ENCODE measurements at regions not wholly inside any gene's neighbourhood (a gene's known extent, or its start where the extent isn't known, plus 50 kb on each side); places are given as distances from the start of the nearest gene placed in this dataset.
"Not testable (repeated sequence)": the region's sequence is repeated elsewhere in the genome, so short reads cannot be mapped to it uniquely, and the experiment has no call there.

DNA sequence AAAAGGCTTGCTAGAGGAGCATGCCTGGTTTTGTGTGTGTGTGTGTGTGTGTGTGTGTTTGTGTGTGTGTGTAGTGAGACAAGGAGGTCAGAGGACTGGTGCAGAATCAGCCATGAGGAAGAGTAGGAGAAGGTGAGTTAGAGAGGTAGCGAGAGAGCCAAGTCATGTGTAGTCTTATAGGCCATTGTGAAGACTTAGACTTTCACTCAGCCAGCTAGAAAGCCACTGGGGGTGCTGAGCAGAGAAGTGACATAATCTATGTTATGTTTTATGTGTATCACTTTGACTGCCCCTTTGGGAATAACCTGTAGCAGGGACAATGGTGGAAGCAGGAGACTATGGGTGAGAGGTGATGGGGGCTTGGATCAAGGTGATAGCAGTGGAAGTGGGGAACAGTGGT is 180.5 kb upstream of the CLINT1 start:
- Mint-ChIP-seq H3K36me3 (peaks cover 28% of the 10 kb centered on the region), H3K27ac (no peak overlapping the region), H3K27me3 (ENCODE audit: low read depth) (peaks cover 6% of the 10 kb centered on the region), H3K4me3 (no peak overlapping the region), H3K4me1 (no peaks in the 10 kb centered on the region), H3K9me3 (peaks cover 29% of the 10 kb centered on the region)
- no peak for DNase-seq (ENCODE audit: low spot score)
- no peak for TF ChIP-seq NFE2L1 (CRISPR knock-in tag; IDR thresholded peaks at IDR 0.05)
- TF ChIP-seq, protein P1, sequence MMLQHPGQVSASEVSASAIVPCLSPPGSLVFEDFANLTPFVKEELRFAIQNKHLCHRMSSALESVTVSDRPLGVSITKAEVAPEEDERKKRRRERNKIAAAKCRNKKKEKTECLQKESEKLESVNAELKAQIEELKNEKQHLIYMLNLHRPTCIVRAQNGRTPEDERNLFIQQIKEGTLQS (CRISPR knock-in tag; conservative IDR thresholded peaks at IDR 0.05), result no peak
- TF ChIP-seq, protein P2, sequence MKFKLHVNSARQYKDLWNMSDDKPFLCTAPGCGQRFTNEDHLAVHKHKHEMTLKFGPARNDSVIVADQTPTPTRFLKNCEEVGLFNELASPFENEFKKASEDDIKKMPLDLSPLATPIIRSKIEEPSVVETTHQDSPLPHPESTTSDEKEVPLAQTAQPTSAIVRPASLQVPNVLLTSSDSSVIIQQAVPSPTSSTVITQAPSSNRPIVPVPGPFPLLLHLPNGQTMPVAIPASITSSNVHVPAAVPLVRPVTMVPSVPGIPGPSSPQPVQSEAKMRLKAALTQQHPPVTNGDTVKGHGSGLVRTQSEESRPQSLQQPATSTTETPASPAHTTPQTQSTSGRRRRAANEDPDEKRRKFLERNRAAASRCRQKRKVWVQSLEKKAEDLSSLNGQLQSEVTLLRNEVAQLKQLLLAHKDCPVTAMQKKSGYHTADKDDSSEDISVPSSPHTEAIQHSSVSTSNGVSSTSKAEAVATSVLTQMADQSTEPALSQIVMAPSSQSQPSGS (CRISPR knock-in tag; IDR thresholded peaks at IDR 0.05; ENCODE audit: borderline replicate concordance, low read depth), result no peak
- no peak for TF ChIP-seq ELF4 (CRISPR knock-in tag; IDR thresholded peaks at IDR 0.05; ENCODE audit: low read depth)
- TF ChIP-seq, protein P3, sequence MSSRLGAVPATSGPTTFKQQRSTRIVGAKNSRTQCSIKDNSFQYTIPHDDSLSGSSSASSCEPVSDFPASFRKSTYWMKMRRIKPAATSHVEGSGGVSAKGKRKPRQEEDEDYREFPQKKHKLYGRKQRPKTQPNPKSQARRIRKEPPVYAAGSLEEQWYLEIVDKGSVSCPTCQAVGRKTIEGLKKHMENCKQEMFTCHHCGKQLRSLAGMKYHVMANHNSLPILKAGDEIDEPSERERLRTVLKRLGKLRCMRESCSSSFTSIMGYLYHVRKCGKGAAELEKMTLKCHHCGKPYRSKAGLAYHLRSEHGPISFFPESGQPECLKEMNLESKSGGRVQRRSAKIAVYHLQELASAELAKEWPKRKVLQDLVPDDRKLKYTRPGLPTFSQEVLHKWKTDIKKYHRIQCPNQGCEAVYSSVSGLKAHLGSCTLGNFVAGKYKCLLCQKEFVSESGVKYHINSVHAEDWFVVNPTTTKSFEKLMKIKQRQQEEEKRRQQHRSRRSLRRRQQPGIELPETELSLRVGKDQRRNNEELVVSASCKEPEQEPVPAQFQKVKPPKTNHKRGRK (CRISPR knock-in tag; IDR thresholded peaks at IDR 0.05; ENCODE audit: borderline replicate concordance), result no peak
- ChIA-PET POLR2A (no interaction called here), CTCF (no interaction called here)
- no peak for ATAC-seq

DNA sequence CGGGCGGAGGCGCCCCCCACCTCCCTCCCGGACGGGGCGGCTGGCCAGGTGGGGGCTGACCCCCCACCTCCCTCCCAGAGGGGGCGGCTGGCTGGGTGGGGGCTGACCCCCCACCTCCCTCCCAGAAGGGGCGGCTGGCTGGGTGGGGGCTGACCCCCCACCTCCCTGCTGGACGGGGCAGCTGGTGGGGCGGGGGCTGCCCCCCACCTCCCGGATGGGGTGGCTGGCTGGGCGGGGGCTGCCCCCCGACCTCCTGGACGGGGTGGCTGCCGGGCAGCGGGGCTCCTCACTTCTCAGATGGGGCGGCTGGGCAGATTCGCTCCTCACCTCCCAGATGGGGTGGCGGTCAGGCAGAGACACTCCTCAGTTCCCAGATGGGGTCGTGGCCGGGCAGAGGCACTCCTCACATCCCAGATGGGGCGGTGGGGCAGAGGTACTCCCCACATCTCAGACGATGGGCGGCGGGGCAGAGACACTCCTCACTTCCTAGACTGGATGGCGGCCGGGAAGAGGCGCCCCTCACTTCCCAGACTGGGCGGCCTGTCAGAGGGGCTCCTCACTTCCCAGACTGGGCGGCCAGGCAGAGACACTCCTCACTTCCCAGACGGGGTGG is 178.1 kb upstream of the CLINT1 start:
- CTCF ChIA-PET; DNase-seq (ENCODE audit: low spot score); H3K4me3 Mint-ChIP-seq; POLR2A ChIA-PET; H3K27ac Mint-ChIP-seq; ATAC-seq; H3K27me3 Mint-ChIP-seq (ENCODE audit: low read depth); H3K4me1 Mint-ChIP-seq: not testable (repeated sequence)
- Mint-ChIP-seq H3K36me3 (peaks cover 38% of the 10 kb centered on the region), H3K9me3 (peaks cover 43% of the 10 kb centered on the region)

DNA sequence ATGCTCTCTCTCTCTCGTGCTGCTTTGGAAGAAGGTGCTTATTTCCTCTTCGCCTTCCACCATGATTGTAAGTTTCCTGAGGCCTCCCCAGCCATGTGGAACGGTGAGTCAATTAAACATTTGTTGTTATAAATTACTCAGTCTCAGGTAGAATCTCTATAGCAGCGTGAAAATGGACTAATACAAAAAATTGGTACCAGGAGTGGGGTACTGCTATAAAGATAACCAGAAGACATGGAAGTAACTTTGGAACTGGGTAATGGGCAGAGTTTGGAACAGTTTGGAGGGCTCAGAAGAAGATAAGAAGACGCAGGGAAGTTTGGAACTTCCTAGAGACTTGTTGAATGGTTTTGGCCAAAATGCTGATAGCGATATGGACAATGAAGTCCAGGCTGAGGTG is 175.6 kb upstream of the CLINT1 start:
- H3K27ac Mint-ChIP-seq; POLR2A ChIA-PET; H3K4me1 Mint-ChIP-seq; DNase-seq (ENCODE audit: low spot score); H3K4me3 Mint-ChIP-seq; CTCF ChIA-PET; ATAC-seq: not testable (repeated sequence)
- H3K9me3 Mint-ChIP-seq, result peaks cover 43% of the 10 kb centered on the region
- H3K27me3 Mint-ChIP-seq (ENCODE audit: low read depth), result peaks cover 10% of the 10 kb centered on the region
- H3K36me3 Mint-ChIP-seq, result peaks cover 38% of the 10 kb centered on the region

DNA sequence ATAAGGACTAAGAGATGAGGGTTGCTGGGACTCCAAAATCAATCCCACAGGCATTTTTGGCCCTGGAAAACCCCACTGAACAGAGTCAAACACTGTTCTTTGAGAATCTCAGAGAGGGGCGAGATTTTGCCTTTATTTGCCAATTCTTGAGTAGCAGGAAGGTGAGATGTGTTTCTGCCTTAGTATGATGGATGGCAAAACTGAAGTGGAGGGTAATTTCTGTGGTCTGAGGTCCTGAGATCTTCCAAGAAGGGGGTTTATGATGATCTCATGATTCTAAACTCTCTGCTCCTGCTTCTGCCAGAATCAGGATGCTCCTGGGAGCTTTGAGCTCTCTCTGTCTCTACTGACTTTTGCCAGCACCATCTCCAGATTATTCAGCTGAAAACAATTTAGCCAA is 174.8 kb upstream of the CLINT1 start:
- CTCF ChIA-PET, result no interaction called here
- H3K27ac Mint-ChIP-seq, result no peak overlapping the region
- TF ChIP-seq, protein P1 (CRISPR knock-in tag; conservative IDR thresholded peaks at IDR 0.05), result no peak
- TF ChIP-seq, protein P4, sequence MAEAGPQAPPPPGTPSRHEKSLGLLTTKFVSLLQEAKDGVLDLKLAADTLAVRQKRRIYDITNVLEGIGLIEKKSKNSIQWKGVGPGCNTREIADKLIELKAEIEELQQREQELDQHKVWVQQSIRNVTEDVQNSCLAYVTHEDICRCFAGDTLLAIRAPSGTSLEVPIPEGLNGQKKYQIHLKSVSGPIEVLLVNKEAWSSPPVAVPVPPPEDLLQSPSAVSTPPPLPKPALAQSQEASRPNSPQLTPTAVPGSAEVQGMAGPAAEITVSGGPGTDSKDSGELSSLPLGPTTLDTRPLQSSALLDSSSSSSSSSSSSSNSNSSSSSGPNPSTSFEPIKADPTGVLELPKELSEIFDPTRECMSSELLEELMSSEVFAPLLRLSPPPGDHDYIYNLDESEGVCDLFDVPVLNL (CRISPR knock-in tag; IDR thresholded peaks at IDR 0.05; ENCODE audit: borderline replicate concordance, low read depth), result no peak
- TF ChIP-seq ZNF138 (CRISPR knock-in tag; conservative IDR thresholded peaks at IDR 0.05) (no peak), PRRX2 (CRISPR knock-in tag; IDR thresholded peaks at IDR 0.05) (no peak), CBFB (CRISPR knock-in tag; IDR thresholded peaks at IDR 0.05; ENCODE audit: low read depth) (no peak), ZNF671 (CRISPR knock-in tag; IDR thresholded peaks at IDR 0.05) (no peak), MYBL2 (CRISPR knock-in tag; IDR thresholded peaks at IDR 0.05) (no peak), SOX15 (CRISPR knock-in tag; IDR thresholded peaks at IDR 0.05) (no peak), GABPB1 (CRISPR knock-in tag; IDR thresholded peaks at IDR 0.05) (no peak), CREB1 (CRISPR knock-in tag; IDR thresholded peaks at IDR 0.05) (no peak), NFATC4 (CRISPR knock-in tag; IDR thresholded peaks at IDR 0.05) (no peak)
- TF ChIP-seq, protein P5, sequence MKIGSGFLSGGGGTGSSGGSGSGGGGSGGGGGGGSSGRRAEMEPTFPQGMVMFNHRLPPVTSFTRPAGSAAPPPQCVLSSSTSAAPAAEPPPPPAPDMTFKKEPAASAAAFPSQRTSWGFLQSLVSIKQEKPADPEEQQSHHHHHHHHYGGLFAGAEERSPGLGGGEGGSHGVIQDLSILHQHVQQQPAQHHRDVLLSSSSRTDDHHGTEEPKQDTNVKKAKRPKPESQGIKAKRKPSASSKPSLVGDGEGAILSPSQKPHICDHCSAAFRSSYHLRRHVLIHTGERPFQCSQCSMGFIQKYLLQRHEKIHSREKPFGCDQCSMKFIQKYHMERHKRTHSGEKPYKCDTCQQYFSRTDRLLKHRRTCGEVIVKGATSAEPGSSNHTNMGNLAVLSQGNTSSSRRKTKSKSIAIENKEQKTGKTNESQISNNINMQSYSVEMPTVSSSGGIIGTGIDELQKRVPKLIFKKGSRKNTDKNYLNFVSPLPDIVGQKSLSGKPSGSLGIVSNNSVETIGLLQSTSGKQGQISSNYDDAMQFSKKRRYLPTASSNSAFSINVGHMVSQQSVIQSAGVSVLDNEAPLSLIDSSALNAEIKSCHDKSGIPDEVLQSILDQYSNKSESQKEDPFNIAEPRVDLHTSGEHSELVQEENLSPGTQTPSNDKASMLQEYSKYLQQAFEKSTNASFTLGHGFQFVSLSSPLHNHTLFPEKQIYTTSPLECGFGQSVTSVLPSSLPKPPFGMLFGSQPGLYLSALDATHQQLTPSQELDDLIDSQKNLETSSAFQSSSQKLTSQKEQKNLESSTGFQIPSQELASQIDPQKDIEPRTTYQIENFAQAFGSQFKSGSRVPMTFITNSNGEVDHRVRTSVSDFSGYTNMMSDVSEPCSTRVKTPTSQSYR (CRISPR knock-in tag; IDR thresholded peaks at IDR 0.05), result no peak
- TF ChIP-seq, protein P6, sequence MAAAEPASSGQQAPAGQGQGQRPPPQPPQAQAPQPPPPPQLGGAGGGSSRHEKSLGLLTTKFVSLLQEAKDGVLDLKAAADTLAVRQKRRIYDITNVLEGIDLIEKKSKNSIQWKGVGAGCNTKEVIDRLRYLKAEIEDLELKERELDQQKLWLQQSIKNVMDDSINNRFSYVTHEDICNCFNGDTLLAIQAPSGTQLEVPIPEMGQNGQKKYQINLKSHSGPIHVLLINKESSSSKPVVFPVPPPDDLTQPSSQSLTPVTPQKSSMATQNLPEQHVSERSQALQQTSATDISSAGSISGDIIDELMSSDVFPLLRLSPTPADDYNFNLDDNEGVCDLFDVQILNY (CRISPR knock-in tag; IDR thresholded peaks at IDR 0.05), result no peak
- TF ChIP-seq, protein P3 (CRISPR knock-in tag; IDR thresholded peaks at IDR 0.05; ENCODE audit: borderline replicate concordance), result no peak
- TF ChIP-seq, protein P7, sequence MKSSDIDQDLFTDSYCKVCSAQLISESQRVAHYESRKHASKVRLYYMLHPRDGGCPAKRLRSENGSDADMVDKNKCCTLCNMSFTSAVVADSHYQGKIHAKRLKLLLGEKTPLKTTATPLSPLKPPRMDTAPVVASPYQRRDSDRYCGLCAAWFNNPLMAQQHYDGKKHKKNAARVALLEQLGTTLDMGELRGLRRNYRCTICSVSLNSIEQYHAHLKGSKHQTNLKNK (CRISPR knock-in tag; IDR thresholded peaks at IDR 0.05), result no peak

More for the DNA sequence above, 174.8 kb upstream of the CLINT1 start:
- POLR2A ChIA-PET, result no interaction called here
- H3K27me3 Mint-ChIP-seq (ENCODE audit: low read depth), result peaks cover 10% of the 10 kb centered on the region
- DNase-seq (ENCODE audit: low spot score) (no peak), ATAC-seq (no peak)
- no peak overlapping the region for H3K4me3 Mint-ChIP-seq
- H3K9me3 Mint-ChIP-seq, result peaks cover 43% of the 10 kb centered on the region
- peaks cover 9% of the 10 kb centered on the region for H3K4me1 Mint-ChIP-seq
- H3K36me3 Mint-ChIP-seq, result peaks cover 38% of the 10 kb centered on the region

All from WTC11 (cell line).